Mucosa of descending colon (tissue), 3 donors: ENCODE measurements at regions not wholly inside any gene's neighbourhood (a gene's known extent, or its start where the extent isn't known, plus 50 kb on each side); places are given as distances from the start of the nearest gene placed in this dataset.

Experiments
- ATAC-seq: fragments of 200-7000 bp; cut with Tn5 transposase; one replicate; pipeline ENCODE4 v1.9.1; 2020; ENCODE audit warnings: mild to moderate bottlenecking, moderate library complexity
- DNase-seq, 3 donors: peaks; one replicate each; pipeline ENCODE4 v3.0.0-alpha.2; 2020
- H3K36me3 ChIP-seq: fragments of 200-600 bp; one replicate; pipeline ENCODE4 v1.8.0; 2021; ENCODE audit warnings: low read depth, mild to moderate bottlenecking
- H3K4me1 ChIP-seq: fragments of 200-600 bp; one replicate; pipeline ENCODE4 v1.8.0; 2021; ENCODE audit warnings: low read depth, mild to moderate bottlenecking
- H3K4me3 ChIP-seq: fragments of 200-600 bp; one replicate; pipeline ENCODE4 v1.8.0; 2021; ENCODE audit warnings: mild to moderate bottlenecking
- H3K9me3 ChIP-seq: fragments of 200-600 bp; one replicate; pipeline ENCODE4 v1.8.0; 2021; ENCODE audit warnings: mild to moderate bottlenecking
- intact Hi-C, 2 donors: fragments of 100-400 bp; cut with DNase I in 1 of 2; cut with micrococcal nuclease in 1 of 2; formaldehyde crosslinking; loops; one replicate each; pipeline versions ENCODE4 v1.11.0 to v1.11.1; 2022; cut with DNase I, micrococcal nuclease
- TF ChIP-seq, protein P1 (sequence below): fragments of 200-600 bp; IDR thresholded peaks from one replicate; pipeline ENCODE4 v1.8.0; 2022; ENCODE audit warnings: antibody characterized with exemption, mild to moderate bottlenecking
- donor health status: DM: no; HTN: no; CAD: no; lungs with moderate emphysema.
- donor health status: DM: no; HTN: no; CAD: no.
- donor health status: DM: no; HTN: yes; CAD: no.

DNA sequence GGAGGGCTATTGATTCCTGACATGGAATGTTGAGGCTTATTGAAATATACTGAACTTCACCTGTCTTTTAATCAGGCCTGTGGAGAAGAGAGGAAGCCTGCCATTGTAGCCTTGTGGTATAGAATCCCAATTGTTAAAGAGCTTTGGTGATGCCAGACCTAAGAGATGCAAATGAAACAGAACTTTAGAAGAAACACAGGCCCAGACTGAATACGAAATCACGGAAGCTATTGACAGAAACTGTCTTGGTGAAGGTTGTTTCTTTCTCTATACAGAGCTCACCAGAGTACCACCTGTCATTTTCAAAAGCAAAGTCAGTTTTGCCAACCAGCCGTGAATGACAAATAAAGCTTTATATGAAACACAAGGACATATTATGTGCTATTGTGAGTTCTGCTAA, 660.3 kb downstream of the ISL1 start:
- intact Hi-C loops: no loop called here
- Histone ChIP-seq H3K4me1 (no peaks in the 10 kb centered on the region), H3K4me3 (no peak overlapping the region), H3K9me3 (no peaks in the 10 kb centered on the region), H3K36me3 (no peaks in the 10 kb centered on the region)
- TF ChIP-seq, protein P1, sequence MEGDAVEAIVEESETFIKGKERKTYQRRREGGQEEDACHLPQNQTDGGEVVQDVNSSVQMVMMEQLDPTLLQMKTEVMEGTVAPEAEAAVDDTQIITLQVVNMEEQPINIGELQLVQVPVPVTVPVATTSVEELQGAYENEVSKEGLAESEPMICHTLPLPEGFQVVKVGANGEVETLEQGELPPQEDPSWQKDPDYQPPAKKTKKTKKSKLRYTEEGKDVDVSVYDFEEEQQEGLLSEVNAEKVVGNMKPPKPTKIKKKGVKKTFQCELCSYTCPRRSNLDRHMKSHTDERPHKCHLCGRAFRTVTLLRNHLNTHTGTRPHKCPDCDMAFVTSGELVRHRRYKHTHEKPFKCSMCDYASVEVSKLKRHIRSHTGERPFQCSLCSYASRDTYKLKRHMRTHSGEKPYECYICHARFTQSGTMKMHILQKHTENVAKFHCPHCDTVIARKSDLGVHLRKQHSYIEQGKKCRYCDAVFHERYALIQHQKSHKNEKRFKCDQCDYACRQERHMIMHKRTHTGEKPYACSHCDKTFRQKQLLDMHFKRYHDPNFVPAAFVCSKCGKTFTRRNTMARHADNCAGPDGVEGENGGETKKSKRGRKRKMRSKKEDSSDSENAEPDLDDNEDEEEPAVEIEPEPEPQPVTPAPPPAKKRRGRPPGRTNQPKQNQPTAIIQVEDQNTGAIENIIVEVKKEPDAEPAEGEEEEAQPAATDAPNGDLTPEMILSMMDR: no peak
- ATAC-seq (no peak), DNase-seq (no peak)

DNA sequence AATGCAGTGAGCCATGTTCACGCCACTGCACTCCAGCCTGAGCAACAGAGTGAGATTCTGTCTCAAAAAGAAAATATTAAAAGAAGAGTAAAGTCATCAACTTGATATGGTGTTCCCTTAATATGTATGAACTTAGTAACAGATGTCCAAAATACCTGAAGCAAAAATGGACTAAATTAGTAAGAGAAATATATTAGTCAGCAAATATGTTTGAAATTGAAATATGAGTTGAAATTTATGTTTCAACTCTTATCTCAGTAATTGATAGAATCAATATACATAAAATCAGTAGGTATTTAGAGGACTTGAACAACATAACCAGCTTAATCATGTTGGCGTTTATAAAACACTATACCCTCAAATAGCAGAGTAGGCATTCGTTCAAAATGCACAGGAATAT, 668.5 kb downstream of the ISL1 start:
- Histone ChIP-seq H3K9me3 (no peaks in the 10 kb centered on the region), H3K4me3 (no peak overlapping the region), H3K4me1 (no peaks in the 10 kb centered on the region), H3K36me3 (no peaks in the 10 kb centered on the region)
- DNase-seq: no peak
- no peak for ATAC-seq
- intact Hi-C loops: no loop called here
- TF ChIP-seq, protein P1: no peak

DNA sequence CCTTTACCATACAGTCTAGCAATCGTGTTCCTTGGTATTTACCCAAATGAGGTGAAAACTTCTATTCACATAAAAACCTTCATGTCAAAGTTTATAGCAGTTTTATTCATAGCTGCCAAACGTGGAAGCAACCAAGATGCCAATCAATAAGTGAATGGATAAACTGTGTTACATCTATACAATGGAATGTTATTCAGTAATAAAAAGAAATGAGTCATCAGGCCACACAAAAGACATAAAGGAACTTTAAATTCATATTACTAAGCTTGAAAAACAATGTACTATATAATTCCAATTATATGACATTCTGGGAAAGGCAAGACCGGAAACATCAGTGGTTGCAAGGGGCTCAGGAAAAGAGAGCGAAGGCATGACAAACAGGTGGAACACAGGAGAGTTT, 679.9 kb downstream of the ISL1 start:
- Histone ChIP-seq H3K4me3 (no peak overlapping the region), H3K36me3 (no peaks in the 10 kb centered on the region), H3K9me3 (peaks cover 10% of the 10 kb centered on the region), H3K4me1 (no peaks in the 10 kb centered on the region)
- intact Hi-C loops: no loop called here
- ATAC-seq (no peak), DNase-seq (no peak)
- TF ChIP-seq, protein P1: no peak

DNA sequence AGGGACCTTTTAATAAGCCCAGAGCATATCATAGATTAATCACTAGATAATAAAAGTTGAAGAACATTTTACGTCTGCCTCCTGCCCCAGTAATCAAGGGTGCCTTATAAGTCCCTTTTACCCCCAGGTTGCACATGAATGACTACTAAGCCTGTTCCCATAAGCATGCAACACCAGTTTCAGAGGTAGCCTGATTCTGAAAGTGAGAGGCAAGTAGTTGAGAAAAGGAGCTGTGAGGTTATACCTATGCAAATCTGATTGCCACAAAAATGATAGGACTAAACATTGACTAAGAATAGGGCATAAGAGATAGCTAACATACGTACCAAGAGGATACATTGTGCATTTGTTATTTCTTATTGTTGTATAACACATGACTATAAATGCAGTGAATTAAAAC, 681.9 kb downstream of the ISL1 start:
- no peak for DNase-seq
- TF ChIP-seq, protein P1: no peak
- Histone ChIP-seq H3K4me3 (no peak overlapping the region), H3K36me3 (no peaks in the 10 kb centered on the region), H3K4me1 (no peaks in the 10 kb centered on the region), H3K9me3 (peaks cover 12% of the 10 kb centered on the region)
- ATAC-seq: no peak
- intact Hi-C loops: no loop called here

DNA sequence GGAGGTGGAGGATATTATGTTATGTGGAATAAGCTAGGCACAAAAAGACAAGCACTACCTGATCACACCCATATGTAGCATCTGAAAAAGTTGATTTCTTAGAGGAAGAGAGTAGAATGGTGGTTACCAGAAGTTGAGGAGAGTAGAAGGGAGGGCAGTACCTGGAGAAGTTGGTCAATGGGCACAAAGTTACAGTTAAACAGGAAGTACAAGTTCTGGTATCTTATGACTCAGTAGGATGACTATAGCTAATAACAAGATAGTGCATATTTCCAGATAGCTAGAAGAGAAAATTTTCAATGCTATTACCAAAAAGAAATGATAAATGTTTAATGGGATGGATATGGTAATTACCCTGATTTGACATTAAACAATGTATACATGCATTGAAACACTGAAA, 686.7 kb downstream of the ISL1 start:
- Histone ChIP-seq H3K4me1 (no peaks in the 10 kb centered on the region), H3K9me3 (peaks cover 12% of the 10 kb centered on the region), H3K36me3 (no peaks in the 10 kb centered on the region), H3K4me3 (no peak overlapping the region)
- intact Hi-C loops: no loop called here
- TF ChIP-seq, protein P1: no peak
- ATAC-seq (no peak), DNase-seq (no peak)

DNA sequence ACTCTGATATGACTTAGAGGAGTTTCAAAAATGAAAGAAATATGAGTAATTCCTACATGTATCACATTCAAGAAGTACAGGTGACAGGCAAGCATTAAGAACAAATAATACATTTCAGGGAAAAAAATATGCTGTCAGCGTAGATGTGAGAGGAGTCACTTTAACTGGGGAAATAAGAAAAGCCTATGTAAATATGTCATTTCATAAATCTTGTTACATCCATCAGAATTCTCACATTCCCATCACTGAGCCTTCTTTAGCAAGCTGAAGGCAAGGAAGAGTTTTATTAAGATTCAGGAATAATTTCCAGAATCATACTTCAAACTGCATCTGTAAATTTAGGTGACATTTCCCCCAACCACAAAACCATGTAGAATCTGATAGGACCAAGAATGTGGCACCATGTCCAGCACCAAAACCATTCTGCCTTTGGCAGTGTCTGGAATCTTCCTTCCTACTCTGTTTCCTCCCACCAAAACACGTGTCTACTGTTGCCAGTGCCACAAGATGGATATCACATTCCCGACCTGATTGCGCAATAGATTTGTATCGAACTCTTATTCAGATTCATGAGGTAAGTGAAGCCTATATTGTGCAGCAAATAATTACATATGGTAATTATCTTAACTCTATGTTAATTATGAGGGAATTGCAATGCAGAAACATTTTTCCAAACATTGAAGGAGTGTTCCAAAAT, 690.9 kb downstream of the ISL1 start:
- ATAC-seq: no peak
- intact Hi-C loops: no loop called here
- no peaks in the 10 kb centered on the region for H3K4me1 ChIP-seq
- H3K9me3 ChIP-seq: no peaks in the 10 kb centered on the region
- DNase-seq: no peak
- H3K4me3 ChIP-seq: no peak overlapping the region
- TF ChIP-seq, protein P1: no peak
- no peaks in the 10 kb centered on the region for H3K36me3 ChIP-seq
